ENCODE measurements at regions not wholly inside any gene's neighbourhood (a gene's known extent, or its start where the extent isn't known, plus 50 kb on each side); places are given as distances from the start of the nearest gene placed in this dataset.

- no peak for TF ChIP-seq CTCF (conservative IDR thresholded peaks at IDR 0.05)
- TF ChIP-seq ZFX (IDR thresholded peaks at IDR 0.05) = no peak
- no peak overlapping the region for H3K27ac ChIP-seq
Measured at GRCh38 chr3:81931265-81932251, 170.1 kb upstream of the GBE1 start.

GRCh38 chr3:81929697-81930096 lies 168.3 kb upstream of the GBE1 start:
- TF ChIP-seq ZFX (IDR thresholded peaks at IDR 0.05) (no peak), CTCF (conservative IDR thresholded peaks at IDR 0.05) (no peak)
- no peak overlapping the region for H3K27ac ChIP-seq

GRCh38 chr3:81927811-81928210 lies 166.4 kb upstream of the GBE1 start:
- TF ChIP-seq ZFX (IDR thresholded peaks at IDR 0.05) = no peak
- no peak for TF ChIP-seq CTCF (conservative IDR thresholded peaks at IDR 0.05)
- no peak overlapping the region for H3K27ac ChIP-seq

- TF ChIP-seq CTCF (conservative IDR thresholded peaks at IDR 0.05) (no peak), ZFX (IDR thresholded peaks at IDR 0.05) (no peak)
- no peak overlapping the region for H3K27ac ChIP-seq
Measured at GRCh38 chr3:81925385-81925784, 163.9 kb upstream of the GBE1 start.

GRCh38 chr3:81923038-81923437 lies 161.6 kb upstream of the GBE1 start:
- TF ChIP-seq CTCF (conservative IDR thresholded peaks at IDR 0.05) (no peak), ZFX (IDR thresholded peaks at IDR 0.05) (no peak)
- H3K27ac ChIP-seq = no peak overlapping the region

GRCh38 chr3:81922404-81922803 lies 161.0 kb upstream of the GBE1 start:
- TF ChIP-seq CTCF (conservative IDR thresholded peaks at IDR 0.05) = no peak
- no peak for TF ChIP-seq ZFX (IDR thresholded peaks at IDR 0.05)
- no peak overlapping the region for H3K27ac ChIP-seq

- TF ChIP-seq ZFX (IDR thresholded peaks at IDR 0.05) = no peak
- TF ChIP-seq CTCF (conservative IDR thresholded peaks at IDR 0.05) = no peak
Measured at GRCh38 chr3:81920816-81921215, 159.4 kb upstream of the GBE1 start.

More at GRCh38 chr3:81920816-81921215, 159.4 kb upstream of the GBE1 start:
- no peak overlapping the region for H3K27ac ChIP-seq
